Spleen (tissue), 11 donors: ENCODE measurements at regions not wholly inside any gene's neighbourhood (a gene's known extent, or its start where the extent isn't known, plus 50 kb on each side); places are given as distances from the start of the nearest gene placed in this dataset.

Source experiments
- DNase-seq: peaks from one replicate; pipeline ENCODE4 v3.0.0-alpha.2; 2020
- H3K27ac ChIP-seq, 8 donors: fragments of 200-600 bp; sonication (generic) in 7 of 8; 1 replicate in 4 of 8; 2 replicates in 4 of 8; pipeline versions ENCODE4 v1.5.0 to v1.8.0; 2016 to 2021; ENCODE audit warnings: inconsistent platforms in 4 of 8, mild to moderate bottlenecking in 4 of 8, moderate library complexity in 1 of 8
- H3K27me3 ChIP-seq, 7 donors: fragments of 200-600 bp; sonication (generic) in 6 of 7; replicated peaks in 1 of 7; 1 replicate in 4 of 7; 2 replicates in 3 of 7; pipeline versions ENCODE4 v1.5.0 to v1.8.0; 2016 to 2021; ENCODE audit warnings: inconsistent platforms in 3 of 7, mild to moderate bottlenecking in 1 of 7
- H3K36me3 ChIP-seq, 6 donors: fragments of 200-600 bp; sonication (generic) in 5 of 6; 1 replicate in 4 of 6; 2 replicates in 2 of 6; pipeline versions ENCODE4 v1.5.0 to v1.8.0; 2016 to 2021; ENCODE audit warnings: inconsistent platforms in 2 of 6
- H3K4me1 ChIP-seq, 6 donors: fragments of 200-600 bp; sonication (generic) in 5 of 6; 1 replicate in 3 of 6; 2 replicates in 3 of 6; pipeline versions ENCODE4 v1.5.0 to v1.8.0; 2016 to 2021; ENCODE audit warnings: inconsistent platforms in 3 of 6
- H3K4me3 ChIP-seq, 8 donors: fragments of 200-600 bp; sonication (generic) in 7 of 8; 1 replicate in 4 of 8; 2 replicates in 4 of 8; pipeline versions ENCODE4 v1.5.0 to v1.8.0; 2016 to 2021; ENCODE audit warnings: inconsistent platforms in 4 of 8, mild to moderate bottlenecking in 4 of 8, moderate library complexity in 2 of 8
- H3K9me3 ChIP-seq, 8 donors: fragments of 200-600 bp; sonication (generic) in 7 of 8; 1 replicate in 4 of 8; 2 replicates in 4 of 8; pipeline versions ENCODE4 v1.5.0 to v1.8.0; 2016 to 2021; ENCODE audit warnings: inconsistent platforms in 4 of 8
- POLR2A ChIP-seq, 3 donors: fragments of 450-650 bp; IDR thresholded peaks; one replicate each; pipeline ENCODE4 v1.5.1; 2017; ENCODE audit warnings: antibody characterized with exemption in 3 of 3, mild to moderate bottlenecking in 1 of 3
- POLR2AphosphoS5 ChIP-seq, 3 donors: sonication (generic); formaldehyde crosslinking; IDR thresholded peaks; one replicate each; pipeline ENCODE4 v1.5.1; 2017; ENCODE audit warnings: antibody characterized with exemption in 3 of 3
- WGBS, 5 donors: extraction: QIAGEN DNeasy Blood & Tissue Kit in 3 of 5; methylation state at CpG; one replicate each; pipeline versions ENCODE4 v1.1.5 to v1.1.7; 2013 to 2018; 5-methylcytosine and 5-hydroxymethylcytosine counted together
- intact Hi-C: fragments of 100-400 bp; cut with DNase I; formaldehyde crosslinking; loops from one replicate; pipeline ENCODE4 v1.15.0; 2023; ENCODE audit warnings: low total_unique reads
- TF ChIP-seq, protein P1 (sequence below), 11 experiments: fragments of 200-600 bp in 7 of 11; fragments of 450-650 bp in 4 of 11; sonication (generic) in 4 of 11; IDR thresholded peaks in 8 of 11; conservative IDR thresholded peaks in 3 of 11; 1 replicate in 7 of 11; 2 replicates in 4 of 11; pipeline versions ENCODE4 v1.4.0 to v1.8.0; 2016 to 2021; ENCODE audit warnings: antibody characterized with exemption in 11 of 11, inconsistent platforms in 4 of 11, mild to moderate bottlenecking in 1 of 11
- donor health status: healthy with polysubstance abuse.
- donor health status: DM: no; HTN: no; CAD: no; lungs with moderate emphysema.
- donor health status: DM: no; HTN: no; CAD: no.
- donor health status: Bipolar disorder and iron deficiency.
- donor health status: healthy.
- donor health status: DM: no; HTN: no; CAD: no.
- donor health status: DM: yes; HTN: yes; CAD: no.

DNA sequence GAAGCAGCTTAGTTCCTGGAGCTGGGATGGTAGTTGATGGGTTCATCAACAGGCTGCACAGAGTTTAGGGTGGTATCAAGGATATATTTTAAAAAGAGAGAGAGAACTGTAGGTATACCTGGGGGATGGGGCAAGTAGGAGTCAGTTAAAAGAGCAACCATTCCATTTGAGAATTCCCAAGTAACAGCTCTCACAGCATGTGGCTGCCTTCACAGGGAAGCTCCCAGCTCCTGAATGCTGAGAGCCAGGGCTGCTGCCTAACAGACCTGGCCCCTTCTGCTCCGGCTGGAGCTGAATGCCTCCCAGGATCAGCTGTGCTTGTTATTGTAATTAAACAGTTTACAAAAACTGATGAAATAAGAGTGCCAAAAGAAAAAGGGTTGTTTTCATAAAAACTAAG, 58.8 kb upstream of the GPR26 start:
- no peak overlapping the region for H3K4me3 ChIP-seq

DNA sequence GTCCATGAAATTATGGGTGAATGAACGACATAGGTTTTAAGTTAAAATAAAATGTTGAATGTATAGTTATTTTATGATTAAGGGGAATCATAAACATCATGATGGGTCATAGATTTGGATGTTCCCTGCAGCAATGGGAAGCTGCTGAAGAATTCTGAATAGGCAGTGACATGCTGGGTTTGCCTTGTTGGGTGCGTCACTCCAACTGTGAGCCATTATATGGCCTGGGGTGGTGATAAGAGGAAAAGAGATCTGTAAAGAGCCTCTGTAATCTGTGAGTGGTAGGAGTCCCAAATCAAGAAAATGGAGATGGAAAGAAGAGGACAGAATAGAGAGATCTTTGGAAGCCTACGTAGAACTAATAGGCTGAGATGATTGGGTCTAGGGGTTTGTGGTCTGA, 58.1 kb upstream of the GPR26 start:
- H3K27me3 ChIP-seq, result peaks cover 0 to 67% (median 0%) of the 10 kb centered on the region in 7 donors
- H3K27ac ChIP-seq, result no peak overlapping the region
- H3K36me3 ChIP-seq, result no peaks in the 10 kb centered on the region
- TF ChIP-seq POLR2A (IDR thresholded peaks at IDR 0.05) (no peak), POLR2AphosphoS5 (IDR thresholded peaks at IDR 0.05) (no peak)
- TF ChIP-seq, protein P1, sequence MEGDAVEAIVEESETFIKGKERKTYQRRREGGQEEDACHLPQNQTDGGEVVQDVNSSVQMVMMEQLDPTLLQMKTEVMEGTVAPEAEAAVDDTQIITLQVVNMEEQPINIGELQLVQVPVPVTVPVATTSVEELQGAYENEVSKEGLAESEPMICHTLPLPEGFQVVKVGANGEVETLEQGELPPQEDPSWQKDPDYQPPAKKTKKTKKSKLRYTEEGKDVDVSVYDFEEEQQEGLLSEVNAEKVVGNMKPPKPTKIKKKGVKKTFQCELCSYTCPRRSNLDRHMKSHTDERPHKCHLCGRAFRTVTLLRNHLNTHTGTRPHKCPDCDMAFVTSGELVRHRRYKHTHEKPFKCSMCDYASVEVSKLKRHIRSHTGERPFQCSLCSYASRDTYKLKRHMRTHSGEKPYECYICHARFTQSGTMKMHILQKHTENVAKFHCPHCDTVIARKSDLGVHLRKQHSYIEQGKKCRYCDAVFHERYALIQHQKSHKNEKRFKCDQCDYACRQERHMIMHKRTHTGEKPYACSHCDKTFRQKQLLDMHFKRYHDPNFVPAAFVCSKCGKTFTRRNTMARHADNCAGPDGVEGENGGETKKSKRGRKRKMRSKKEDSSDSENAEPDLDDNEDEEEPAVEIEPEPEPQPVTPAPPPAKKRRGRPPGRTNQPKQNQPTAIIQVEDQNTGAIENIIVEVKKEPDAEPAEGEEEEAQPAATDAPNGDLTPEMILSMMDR (IDR thresholded peaks at IDR 0.05 in 8 of 11, conservative IDR thresholded peaks at IDR 0.05 in 3 of 11), result no peak
- H3K4me3 ChIP-seq, result no peak overlapping the region
- H3K9me3 ChIP-seq, result no peaks in the 10 kb centered on the region
- DNase-seq, result no peak
- WGBS, 5 donors, result 41 to 58% (median 49%) methylated on average over 3 of the region's 3 CpGs
- intact Hi-C loops, result no loop called here
- H3K4me1 ChIP-seq, result no peaks in the 10 kb centered on the region

More for the DNA sequence above, 58.8 kb upstream of the GPR26 start:
- Histone ChIP-seq H3K4me1 (no peaks in the 10 kb centered on the region), H3K27ac (no peak overlapping the region), H3K27me3 (peaks cover 0 to 74% (median 0%) of the 10 kb centered on the region in 7 donors), H3K36me3 (no peaks in the 10 kb centered on the region), H3K9me3 (peaks cover 0 to 3% (median 0%) of the 10 kb centered on the region in 8 donors)
- intact Hi-C loops, result no loop called here
- 4 to 22% (median 12%) methylated on average over 1 of the region's 1 CpG for WGBS, 5 donors
- TF ChIP-seq POLR2A (IDR thresholded peaks at IDR 0.05) (no peak), POLR2AphosphoS5 (IDR thresholded peaks at IDR 0.05) (no peak)
- TF ChIP-seq, protein P1 (IDR thresholded peaks at IDR 0.05 in 8 of 11, conservative IDR thresholded peaks at IDR 0.05 in 3 of 11), result no peak
- DNase-seq, result no peak

DNA sequence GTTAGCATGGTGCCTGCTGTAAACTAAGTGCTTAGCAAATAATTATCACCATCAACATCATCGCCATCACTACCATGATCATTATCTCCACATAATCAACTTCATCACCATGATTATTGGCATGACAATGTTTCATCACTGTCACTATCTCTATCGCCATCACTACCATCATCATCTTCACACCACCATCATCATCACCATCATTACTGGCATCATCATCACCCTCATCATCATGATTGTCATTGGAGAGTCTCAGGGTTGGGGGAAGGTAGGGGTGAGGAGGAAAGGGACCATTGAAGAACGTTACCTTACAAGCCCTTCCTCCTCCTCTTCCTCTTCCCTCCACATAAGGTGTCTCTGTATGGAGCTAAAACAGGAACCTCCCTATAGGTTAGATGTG, 54.9 kb upstream of the GPR26 start:
- Histone ChIP-seq H3K27me3 (peaks cover 0 to 59% (median 0%) of the 10 kb centered on the region in 7 donors), H3K4me3 (no peak overlapping the region), H3K27ac (no peak overlapping the region), H3K36me3 (no peaks in the 10 kb centered on the region), H3K4me1 (no peaks in the 10 kb centered on the region), H3K9me3 (no peaks in the 10 kb centered on the region)
- TF ChIP-seq POLR2AphosphoS5 (IDR thresholded peaks at IDR 0.05) (no peak), POLR2A (IDR thresholded peaks at IDR 0.05) (no peak)
- TF ChIP-seq, protein P1 (IDR thresholded peaks at IDR 0.05 in 8 of 11, conservative IDR thresholded peaks at IDR 0.05 in 3 of 11), result no peak
- intact Hi-C loops, result no loop called here
- WGBS, 5 donors, result 68 to 79% (median 75%) methylated on average over 3 of the region's 3 CpGs
- no peak for DNase-seq

DNA sequence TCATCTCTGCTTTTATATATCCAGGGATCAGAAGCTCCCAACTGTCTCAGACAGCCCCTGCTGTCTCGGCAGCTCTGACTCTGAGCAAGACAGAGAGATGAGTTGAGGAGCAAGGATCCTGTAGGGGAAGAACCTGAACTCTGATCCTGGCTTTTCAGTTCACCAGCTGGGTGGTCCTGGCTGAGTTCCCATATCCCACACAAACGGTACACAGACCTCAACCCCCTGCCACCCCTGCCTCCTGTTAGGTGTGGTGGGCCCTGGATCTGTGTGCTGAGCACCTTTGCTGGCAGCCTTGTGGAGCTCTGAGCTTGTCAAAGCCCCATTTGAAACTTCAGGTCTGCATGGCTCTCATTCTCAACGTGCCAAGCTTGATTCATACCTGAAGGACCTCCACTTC, 54.3 kb upstream of the GPR26 start:
- Histone ChIP-seq H3K4me3 (no peak overlapping the region), H3K4me1 (no peaks in the 10 kb centered on the region), H3K36me3 (no peaks in the 10 kb centered on the region), H3K9me3 (no peaks in the 10 kb centered on the region), H3K27me3 (peaks cover 0 to 53% (median 0%) of the 10 kb centered on the region in 7 donors), H3K27ac (no peak overlapping the region)
- 42 to 73% (median 62%) methylated on average over 3 of the region's 3 CpGs for WGBS, 5 donors
- intact Hi-C loops, result no loop called here
- no peak for DNase-seq
- TF ChIP-seq POLR2AphosphoS5 (IDR thresholded peaks at IDR 0.05), result no peak
- no peak for TF ChIP-seq POLR2A (IDR thresholded peaks at IDR 0.05)
- TF ChIP-seq, protein P1 (IDR thresholded peaks at IDR 0.05 in 8 of 11, conservative IDR thresholded peaks at IDR 0.05 in 3 of 11), result no peak
